ENCODE measurements at regions not wholly inside any gene's neighbourhood (a gene's known extent, or its start where the extent isn't known, plus 50 kb on each side); places are given as distances from the start of the nearest gene placed in this dataset.

DNA sequence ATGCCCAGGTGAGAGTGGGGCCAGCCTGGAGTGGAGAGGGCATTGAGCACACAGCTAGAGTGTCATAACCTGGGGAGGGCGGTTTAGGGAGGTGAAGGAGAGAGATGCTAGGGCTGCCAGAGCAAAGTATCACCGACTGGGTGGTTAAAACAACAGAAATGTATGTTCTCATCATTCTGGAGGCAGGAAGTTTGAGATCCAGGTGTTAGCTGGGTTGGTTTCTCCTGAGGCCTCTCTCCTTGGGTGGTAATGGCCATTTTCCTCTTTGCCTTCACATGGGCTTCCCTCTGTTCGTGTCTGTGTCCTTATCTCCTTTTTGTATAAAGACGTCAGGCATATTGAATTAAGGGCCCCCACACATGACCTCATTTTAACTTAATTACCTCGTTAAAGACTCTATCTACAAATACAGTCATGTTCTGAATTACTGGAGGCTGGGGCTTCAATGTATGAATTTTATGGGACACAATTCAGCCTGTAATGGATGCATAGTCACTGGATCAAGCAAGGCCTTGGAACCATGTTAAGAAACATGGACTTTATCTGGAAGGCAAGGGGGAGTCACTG lies 118.6 kb upstream of the IL12B start:
- no peak for DNase-seq (ENCODE audit: low read depth)
- no peak overlapping the region for H3K4me3 ChIP-seq (ENCODE audit: control insufficient read depth, low read depth, low read length)
- TF ChIP-seq, protein P1, sequence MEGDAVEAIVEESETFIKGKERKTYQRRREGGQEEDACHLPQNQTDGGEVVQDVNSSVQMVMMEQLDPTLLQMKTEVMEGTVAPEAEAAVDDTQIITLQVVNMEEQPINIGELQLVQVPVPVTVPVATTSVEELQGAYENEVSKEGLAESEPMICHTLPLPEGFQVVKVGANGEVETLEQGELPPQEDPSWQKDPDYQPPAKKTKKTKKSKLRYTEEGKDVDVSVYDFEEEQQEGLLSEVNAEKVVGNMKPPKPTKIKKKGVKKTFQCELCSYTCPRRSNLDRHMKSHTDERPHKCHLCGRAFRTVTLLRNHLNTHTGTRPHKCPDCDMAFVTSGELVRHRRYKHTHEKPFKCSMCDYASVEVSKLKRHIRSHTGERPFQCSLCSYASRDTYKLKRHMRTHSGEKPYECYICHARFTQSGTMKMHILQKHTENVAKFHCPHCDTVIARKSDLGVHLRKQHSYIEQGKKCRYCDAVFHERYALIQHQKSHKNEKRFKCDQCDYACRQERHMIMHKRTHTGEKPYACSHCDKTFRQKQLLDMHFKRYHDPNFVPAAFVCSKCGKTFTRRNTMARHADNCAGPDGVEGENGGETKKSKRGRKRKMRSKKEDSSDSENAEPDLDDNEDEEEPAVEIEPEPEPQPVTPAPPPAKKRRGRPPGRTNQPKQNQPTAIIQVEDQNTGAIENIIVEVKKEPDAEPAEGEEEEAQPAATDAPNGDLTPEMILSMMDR (IDR thresholded peaks at IDR 0.05; ENCODE audit: control insufficient read depth, insufficient read depth, low read depth, low read length, missing control alignments) = no peak

DNA sequence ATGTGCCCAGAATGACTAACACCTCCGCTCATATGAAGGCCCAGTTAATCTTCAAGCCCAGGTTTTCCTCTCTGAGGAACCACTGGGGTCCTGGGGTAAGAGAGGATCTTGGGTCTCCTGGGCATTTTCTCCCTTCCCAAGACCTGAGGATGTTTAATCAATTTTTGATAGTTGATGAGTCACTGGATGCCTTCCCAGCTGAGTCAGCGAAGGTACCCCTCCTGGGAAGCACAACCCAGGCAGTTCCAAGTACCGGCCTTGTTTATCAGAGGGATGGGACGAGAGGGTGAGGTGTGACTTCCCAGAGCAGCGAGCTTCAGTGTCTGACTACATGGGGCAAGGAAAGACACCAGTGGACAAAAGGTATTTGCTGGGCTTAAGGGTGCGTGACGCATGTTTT lies 119.6 kb upstream of the IL12B start:
- no peak for DNase-seq (ENCODE audit: low read depth)
- no peak overlapping the region for H3K4me3 ChIP-seq (ENCODE audit: control insufficient read depth, low read depth, low read length)
- TF ChIP-seq, protein P1 (IDR thresholded peaks at IDR 0.05; ENCODE audit: control insufficient read depth, insufficient read depth, low read depth, low read length, missing control alignments) = no peak

DNA sequence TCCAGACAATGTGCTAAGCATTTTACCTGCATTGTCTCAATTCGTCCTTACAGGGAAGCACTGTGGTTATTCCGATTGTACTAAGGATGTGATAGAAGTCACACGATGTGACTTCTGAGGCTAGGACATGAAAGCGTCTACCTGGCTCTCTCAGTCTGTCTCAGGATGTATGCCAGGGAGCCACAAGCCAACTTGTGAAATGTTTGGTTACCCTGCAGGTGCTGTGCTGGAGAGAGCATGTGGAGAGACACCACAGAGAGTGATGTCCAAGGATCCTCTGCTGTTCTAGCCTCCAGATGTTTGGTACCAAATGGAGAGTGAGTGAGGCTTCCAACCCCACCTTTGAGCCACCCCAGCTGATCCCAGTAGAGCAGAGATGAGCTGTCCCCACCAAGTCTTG lies 120.1 kb upstream of the IL12B start:
- no peak for DNase-seq (ENCODE audit: low read depth)
- TF ChIP-seq, protein P1 (IDR thresholded peaks at IDR 0.05; ENCODE audit: control insufficient read depth, insufficient read depth, low read depth, low read length, missing control alignments) = no peak
- H3K4me3 ChIP-seq (ENCODE audit: control insufficient read depth, low read depth, low read length) = no peak overlapping the region

DNA sequence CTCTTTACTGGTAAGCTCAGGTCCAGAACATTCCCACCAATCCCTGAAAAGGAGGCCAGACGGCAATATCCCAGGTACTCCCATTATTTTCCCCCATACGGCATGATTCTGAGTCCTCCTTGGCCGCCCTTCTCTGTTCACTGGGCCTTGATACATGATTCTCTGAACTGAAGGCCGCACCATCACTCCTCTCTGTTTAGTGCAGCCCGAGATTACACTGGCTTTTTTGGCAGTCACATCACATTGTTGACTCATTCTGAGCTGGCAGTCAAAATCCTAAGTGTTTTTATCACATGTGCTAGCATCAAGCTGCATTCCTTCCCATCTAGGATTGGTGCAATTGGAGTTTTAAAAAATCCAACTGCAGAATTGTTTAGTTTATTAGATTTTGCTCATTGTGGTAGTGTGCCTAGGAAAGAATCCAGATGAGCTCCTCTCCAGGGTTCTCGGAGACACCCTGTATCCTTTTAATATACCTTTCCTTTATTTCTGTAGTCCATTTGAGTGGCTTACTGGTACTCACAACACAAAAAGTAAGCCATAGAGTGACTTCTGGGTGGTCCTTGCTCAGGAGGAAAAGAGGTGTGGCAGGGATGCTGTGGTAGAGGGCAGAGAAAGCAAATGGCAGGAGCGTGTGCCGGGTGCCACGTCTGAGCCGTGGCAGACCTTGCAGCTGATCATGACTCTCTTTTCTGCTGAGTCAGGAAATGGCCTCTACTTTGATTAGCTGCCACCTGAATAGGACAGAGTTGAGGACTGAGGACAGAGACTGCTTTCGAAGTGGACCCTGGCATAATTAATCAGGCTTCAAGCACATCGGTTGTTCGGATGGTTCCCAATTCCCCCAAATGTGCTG lies 121.1 kb upstream of the IL12B start:
- no peak overlapping the region for H3K4me3 ChIP-seq (ENCODE audit: control insufficient read depth, low read depth, low read length)
- peak; percentile 86 for DNase-seq (ENCODE audit: low read depth)
- TF ChIP-seq, protein P1 (IDR thresholded peaks at IDR 0.05; ENCODE audit: control insufficient read depth, insufficient read depth, low read depth, low read length, missing control alignments) = no peak

DNA sequence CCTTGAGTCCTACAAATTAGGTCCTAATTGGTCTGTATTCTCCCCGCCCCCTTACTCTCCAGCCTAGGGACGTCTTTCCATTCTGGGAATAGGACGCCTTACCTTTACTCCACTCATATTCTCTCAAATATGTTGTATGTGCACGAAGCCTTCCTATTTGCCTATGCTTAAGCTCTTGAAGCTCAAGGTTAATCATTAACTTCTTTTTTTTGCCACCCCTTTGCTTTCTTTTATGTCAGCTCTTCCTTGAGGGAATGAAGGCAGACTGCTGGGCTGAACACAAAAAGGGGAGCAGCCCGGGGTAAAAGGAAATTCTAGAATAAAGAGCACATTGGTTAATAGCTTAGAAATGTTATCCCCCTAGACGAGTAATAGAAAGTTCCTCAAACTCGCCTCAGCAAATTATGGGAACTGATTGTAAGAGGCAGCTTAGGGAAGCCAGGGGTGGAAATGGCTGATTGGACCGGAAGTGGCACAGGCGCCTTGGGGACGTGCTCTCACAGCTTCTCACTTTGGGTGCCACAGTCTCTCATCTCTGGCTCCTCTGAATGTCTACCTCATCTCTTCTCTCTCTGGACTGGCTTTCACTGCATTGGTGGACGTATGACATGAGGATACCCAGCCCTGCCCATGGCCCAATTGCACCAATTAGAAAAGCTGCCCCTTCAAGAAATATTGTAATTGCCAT lies 122.3 kb upstream of the IL12B start:
- DNase-seq (ENCODE audit: low read depth) = no peak
- no peak overlapping the region for H3K4me3 ChIP-seq (ENCODE audit: control insufficient read depth, low read depth, low read length)
- TF ChIP-seq, protein P1 (IDR thresholded peaks at IDR 0.05; ENCODE audit: control insufficient read depth, insufficient read depth, low read depth, low read length, missing control alignments) = no peak

DNA sequence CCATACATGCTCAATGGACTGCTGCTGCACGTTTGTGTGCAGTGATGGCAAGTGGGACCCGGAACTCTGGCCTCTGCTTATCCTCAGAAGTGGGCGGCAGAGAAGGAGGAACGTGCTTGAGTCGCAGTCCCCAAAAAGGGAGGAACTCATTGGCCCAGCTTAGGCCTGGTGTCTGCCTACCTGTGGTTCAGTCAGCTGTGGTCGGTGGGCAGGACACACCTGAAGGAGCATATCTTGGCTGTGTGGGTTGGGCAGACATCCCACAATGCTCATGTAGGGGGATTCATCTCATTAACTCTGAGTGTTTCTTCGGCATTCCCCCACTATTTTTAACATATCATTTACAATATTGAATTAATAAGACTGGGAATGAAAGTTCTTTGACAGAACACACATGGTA lies 122.9 kb upstream of the IL12B start:
- no peak for DNase-seq (ENCODE audit: low read depth)
- TF ChIP-seq, protein P1 (IDR thresholded peaks at IDR 0.05; ENCODE audit: control insufficient read depth, insufficient read depth, low read depth, low read length, missing control alignments) = no peak
- H3K4me3 ChIP-seq (ENCODE audit: control insufficient read depth, low read depth, low read length) = no peak overlapping the region
